ENCODE measurements at regions not wholly inside any gene's neighbourhood (a gene's known extent, or its start where the extent isn't known, plus 50 kb on each side); places are given as distances from the start of the nearest gene placed in this dataset.

- no peak for DNase-seq (ENCODE audit: low read depth in 2 of 2)
- Histone ChIP-seq H3K4me2 (ENCODE audit: extremely low read depth, insufficient read depth, low read length) (no peak overlapping the region), H3K36me3 (ENCODE audit: control insufficient read depth, insufficient read depth, low read length) (no peaks in the 10 kb centered on the region), H4K20me1 (ENCODE audit: control insufficient read depth, extremely low read depth, insufficient read depth, low read length) (no peaks in the 10 kb centered on the region), H3K9ac (ENCODE audit: insufficient read depth, low read length) (no peak overlapping the region), H2AFZ (ENCODE audit: low read length) (no peak overlapping the region), H3K4me3 (replicated peaks in 1 of 4; ENCODE audit: control extremely low read depth in 1 of 4, insufficient read depth in 1 of 4, low read depth in 3 of 4, low read length in 4 of 4) (no peak overlapping the region), H3K9me3 (ENCODE audit: control insufficient read depth, insufficient read depth, low read depth, low read length) (no peaks in the 10 kb centered on the region), H3K79me2 (ENCODE audit: control insufficient read depth, insufficient read depth, low read length) (no peaks in the 10 kb centered on the region), H3K4me1 (ENCODE audit: control insufficient read depth, extremely low read depth, insufficient read depth, low read length) (no peaks in the 10 kb centered on the region), H3K27me3 (ENCODE audit: control insufficient read depth, insufficient read depth, low read length) (no peaks in the 10 kb centered on the region), H3K27ac (ENCODE audit: insufficient read depth, low read length) (no peak overlapping the region)
- no peak for TF ChIP-seq CTCF (conservative IDR thresholded peaks at IDR 0.05 in 1 of 2, IDR thresholded peaks at IDR 0.05 in 1 of 2; ENCODE audit: low read depth in 1 of 2, low read length in 2 of 2)
- TF ChIP-seq EZH2 (IDR thresholded peaks at IDR 0.05; ENCODE audit: low read length, missing control alignments): no peak
Observed at GRCh38 chr1:88169939-88170338, 514.1 kb upstream of the PKN2 start.

DNA sequence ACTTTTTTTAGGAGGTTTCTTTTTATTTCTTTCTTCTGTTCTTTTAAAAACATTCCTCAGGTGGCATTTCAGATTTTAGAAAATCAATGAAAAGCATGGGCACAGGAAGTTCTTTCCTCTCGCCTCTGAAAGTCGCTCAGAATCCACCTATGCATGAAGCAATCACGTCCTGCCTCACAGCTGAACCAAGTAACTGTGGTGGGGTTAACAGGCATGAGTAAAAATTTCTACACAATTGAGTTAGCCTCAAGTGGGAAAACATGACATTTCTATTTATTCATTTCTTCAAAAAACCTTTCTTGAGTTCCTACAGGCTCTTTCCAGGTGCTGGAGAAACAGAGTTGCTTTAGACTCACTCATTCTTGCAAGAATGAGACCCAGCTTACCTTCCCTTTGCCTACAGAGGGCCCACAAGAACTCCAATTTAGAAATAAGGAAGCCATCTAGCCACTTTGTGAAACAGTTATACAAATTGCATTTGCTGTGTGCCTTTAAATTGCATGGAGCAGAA, 508.9 kb upstream of the PKN2 start:
- no peaks in the 10 kb centered on the region for H3K4me1 ChIP-seq (ENCODE audit: control insufficient read depth, extremely low read depth, insufficient read depth, low read length)
- DNase-seq (ENCODE audit: low read depth in 2 of 2): no peak
- no peaks in the 10 kb centered on the region for H3K9me3 ChIP-seq (ENCODE audit: control insufficient read depth, insufficient read depth, low read depth, low read length)
- no peaks in the 10 kb centered on the region for H3K27me3 ChIP-seq (ENCODE audit: control insufficient read depth, insufficient read depth, low read length)
- TF ChIP-seq CTCF (conservative IDR thresholded peaks at IDR 0.05 in 1 of 2, IDR thresholded peaks at IDR 0.05 in 1 of 2; ENCODE audit: low read depth in 1 of 2, low read length in 2 of 2) (no peak), EZH2 (IDR thresholded peaks at IDR 0.05; ENCODE audit: low read length, missing control alignments) (no peak)
- no peak overlapping the region for H2AFZ ChIP-seq (ENCODE audit: low read length)
- H3K4me2 ChIP-seq (ENCODE audit: extremely low read depth, insufficient read depth, low read length): no peak overlapping the region
- no peak overlapping the region for H3K4me3 ChIP-seq (replicated peaks in 1 of 4; ENCODE audit: control extremely low read depth in 1 of 4, insufficient read depth in 1 of 4, low read depth in 3 of 4, low read length in 4 of 4)
- no peaks in the 10 kb centered on the region for H3K36me3 ChIP-seq (ENCODE audit: control insufficient read depth, insufficient read depth, low read length)
- no peaks in the 10 kb centered on the region for H3K79me2 ChIP-seq (ENCODE audit: control insufficient read depth, insufficient read depth, low read length)
- H3K27ac ChIP-seq (ENCODE audit: insufficient read depth, low read length): no peak overlapping the region
- no peak overlapping the region for H3K9ac ChIP-seq (ENCODE audit: insufficient read depth, low read length)
- no peaks in the 10 kb centered on the region for H4K20me1 ChIP-seq (ENCODE audit: control insufficient read depth, extremely low read depth, insufficient read depth, low read length)

DNA sequence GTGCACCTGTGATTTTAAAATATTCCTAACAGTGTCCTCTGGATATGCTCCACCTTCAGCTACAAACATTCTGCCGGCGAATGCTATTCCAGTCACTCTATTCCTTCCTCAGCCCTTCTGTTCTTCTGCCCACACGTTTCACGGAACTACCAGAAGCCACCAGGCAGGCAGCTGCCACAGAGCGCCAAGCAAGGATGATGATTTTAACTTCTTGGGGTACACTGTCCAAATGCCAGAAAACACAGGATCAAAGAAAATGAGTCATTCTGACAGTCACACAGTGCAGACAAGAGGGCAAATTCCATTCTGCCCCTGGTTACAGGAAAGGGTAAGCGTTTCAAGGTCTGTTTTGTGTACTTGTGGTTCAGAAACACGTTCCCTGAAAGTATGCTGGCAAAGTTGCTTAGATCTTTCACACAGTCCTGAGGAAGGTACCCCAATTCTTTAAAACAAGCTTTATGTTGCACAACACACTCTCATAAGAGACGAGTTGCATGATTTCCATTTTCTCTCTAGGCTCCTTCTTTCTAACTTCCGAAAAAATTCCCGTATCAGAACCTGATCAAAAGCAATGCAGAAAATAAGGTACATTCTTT, 508.3 kb upstream of the PKN2 start:
- no peak overlapping the region for H3K4me2 ChIP-seq (ENCODE audit: extremely low read depth, insufficient read depth, low read length)
- H3K4me3 ChIP-seq (replicated peaks in 1 of 4; ENCODE audit: control extremely low read depth in 1 of 4, insufficient read depth in 1 of 4, low read depth in 3 of 4, low read length in 4 of 4): no peak overlapping the region
- H2AFZ ChIP-seq (ENCODE audit: low read length): no peak overlapping the region

More for the DNA sequence above, 508.3 kb upstream of the PKN2 start:
- Histone ChIP-seq H3K9ac (ENCODE audit: insufficient read depth, low read length) (no peak overlapping the region), H4K20me1 (ENCODE audit: control insufficient read depth, extremely low read depth, insufficient read depth, low read length) (no peaks in the 10 kb centered on the region), H3K27ac (ENCODE audit: insufficient read depth, low read length) (no peak overlapping the region), H3K4me1 (ENCODE audit: control insufficient read depth, extremely low read depth, insufficient read depth, low read length) (no peaks in the 10 kb centered on the region), H3K79me2 (ENCODE audit: control insufficient read depth, insufficient read depth, low read length) (no peaks in the 10 kb centered on the region), H3K27me3 (ENCODE audit: control insufficient read depth, insufficient read depth, low read length) (no peaks in the 10 kb centered on the region), H3K9me3 (ENCODE audit: control insufficient read depth, insufficient read depth, low read depth, low read length) (no peaks in the 10 kb centered on the region), H3K36me3 (ENCODE audit: control insufficient read depth, insufficient read depth, low read length) (no peaks in the 10 kb centered on the region)
- TF ChIP-seq CTCF (conservative IDR thresholded peaks at IDR 0.05 in 1 of 2, IDR thresholded peaks at IDR 0.05 in 1 of 2; ENCODE audit: low read depth in 1 of 2, low read length in 2 of 2) (no peak), EZH2 (IDR thresholded peaks at IDR 0.05; ENCODE audit: low read length, missing control alignments) (no peak)
- peak in 1 of 2 donors; percentile 82 for DNase-seq (ENCODE audit: low read depth in 2 of 2)

Measured in fibroblast of lung (primary cell).